AG09319 (cell line): ENCODE measurements at regions not wholly inside any gene's neighbourhood (a gene's known extent, or its start where the extent isn't known, plus 50 kb on each side); places are given as distances from the start of the nearest gene placed in this dataset.

Experiments
- DNase-seq: peaks from one replicate; pipeline ENCODE4 v3.0.0-alpha.2; 2010; ENCODE audit warnings: low read depth; ENCODE audit errors: extremely low read depth
- CTCF ChIP-seq: IDR thresholded peaks from 2 replicates; pipeline ENCODE4 v1.5.1; 2011; ENCODE audit warnings: low read depth, mild to moderate bottlenecking, inconsistent platforms, low read length, moderate library complexity

GRCh38 chr3:80559701-80560100 lies 791.9 kb upstream of the ROBO1 start:
- TF ChIP-seq CTCF = no peak
- no peak for DNase-seq

- no peak for TF ChIP-seq CTCF
- DNase-seq = no peak
Measured at GRCh38 chr3:80556763-80557162, 789.0 kb upstream of the ROBO1 start.

- DNase-seq = no peak
- no peak for TF ChIP-seq CTCF
Measured at GRCh38 chr3:80554304-80554703, 786.5 kb upstream of the ROBO1 start.

GRCh38 chr3:80553211-80553610 lies 785.4 kb upstream of the ROBO1 start:
- DNase-seq = no peak
- TF ChIP-seq CTCF = no peak

GRCh38 chr3:80550174-80550573 lies 782.4 kb upstream of the ROBO1 start:
- TF ChIP-seq CTCF = no peak
- DNase-seq = no peak

GRCh38 chr3:80549173-80549572 lies 781.4 kb upstream of the ROBO1 start:
- DNase-seq = no peak
- no peak for TF ChIP-seq CTCF

- no peak for TF ChIP-seq CTCF
- DNase-seq = no peak
Measured at GRCh38 chr3:80543154-80543553, 775.4 kb upstream of the ROBO1 start.
